H1 (cell line): ENCODE measurements at regions not wholly inside any gene's neighbourhood (a gene's known extent, or its start where the extent isn't known, plus 50 kb on each side); places are given as distances from the start of the nearest gene placed in this dataset.

Experiments used
- CTCF ChIA-PET: fragments of 300-600 bp; sonication (Branson Sonifier 250); formaldehyde crosslinking; loops from one replicate; lab custom pipeline; 2021; ENCODE audit not compliant: partially characterized antibody; lab: Charles Lee
- POLR2A ChIA-PET: fragments of 300-600 bp; sonication (Branson Sonifier 250); formaldehyde crosslinking; loops from one replicate; lab custom pipeline; 2021; ENCODE audit warnings: inconsistent platforms; ENCODE audit not compliant: partially characterized antibody; lab: Charles Lee
- DNase-seq, 2 experiments: peaks; one replicate each; pipeline versions ENCODE4 v3.0.0 to v3.0.0-alpha.2; 2010 to 2022; ENCODE audit warnings: low spot score in 2 of 2, low read depth in 1 of 2, mixed read lengths in 1 of 2
- FAIRE-seq: peaks from 2 replicates; lab custom pipeline; 2011; peaks lifted over from hg19 to GRCh38; lab: Jason Lieb, UNC
- H2AFZ ChIP-seq: 2 replicates; pipeline ENCODE4 v1.8.1; 2012; ENCODE audit warnings: low read length, inconsistent platforms
- H2AK5ac ChIP-seq: 2 replicates; pipeline ENCODE4 v1.6.1; 2013; ENCODE audit warnings: low read depth, low read length
- H2BK120ac ChIP-seq: replicated peaks from 2 replicates; pipeline ENCODE3; 2013; ENCODE audit warnings: low read depth, low read length, inconsistent platforms
- H2BK12ac ChIP-seq: 2 replicates; pipeline ENCODE4 v1.6.1; 2013; ENCODE audit warnings: low read depth, low read length
- H2BK15ac ChIP-seq: 2 replicates; pipeline ENCODE4 v1.6.1; 2013; ENCODE audit warnings: low read length
- H2BK20ac ChIP-seq: 2 replicates; pipeline ENCODE4 v1.6.1; 2013; ENCODE audit warnings: low read length
- H2BK5ac ChIP-seq: 2 replicates; pipeline ENCODE4 v1.6.1; 2013; ENCODE audit warnings: low read depth, low read length
- H3K14ac ChIP-seq: 2 replicates; pipeline ENCODE4 v1.6.1; 2013; ENCODE audit warnings: inconsistent platforms; ENCODE audit not compliant: insufficient read length
- H3K18ac ChIP-seq: 2 replicates; pipeline ENCODE4 v1.6.1; 2013; ENCODE audit warnings: low read length; ENCODE audit errors: extremely low read depth
- H3K23ac ChIP-seq: 2 replicates; pipeline ENCODE4 v1.6.1; 2013; ENCODE audit warnings: inconsistent platforms; ENCODE audit not compliant: insufficient read length
- H3K23me2 ChIP-seq: 2 replicates; pipeline ENCODE4 v1.6.1; 2013; ENCODE audit warnings: low read depth, low read length
- H3K27ac ChIP-seq: 2 replicates; pipeline ENCODE4 v1.6.1; 2011; ENCODE audit warnings: low read depth, low read length, inconsistent platforms
- H3K27me3 ChIP-seq, 4 experiments: replicated peaks in 1 of 4; 1 replicate in 1 of 4; 2 replicates in 3 of 4; pipeline versions ENCODE4 v1.6.1 to v1.8.1; 2011 to 2013; ENCODE audit warnings: low read length in 3 of 4, mild to moderate bottlenecking in 3 of 4, inconsistent platforms in 2 of 4, mixed read lengths in 2 of 4, moderate library complexity in 1 of 4; ENCODE audit not compliant: control insufficient read depth in 3 of 4, insufficient read depth in 3 of 4; ENCODE audit errors: extremely low read depth in 1 of 4
- H3K36me3 ChIP-seq, 4 experiments: 2 replicates each; pipeline versions ENCODE4 v1.6.1 to v1.8.1; 2011 to 2013; ENCODE audit warnings: mild to moderate bottlenecking in 4 of 4, low read length in 3 of 4, moderate library complexity in 2 of 4, control low read depth in 1 of 4, inconsistent platforms in 1 of 4; ENCODE audit not compliant: insufficient read depth in 4 of 4, control insufficient read depth in 2 of 4
- H3K4ac ChIP-seq: replicated peaks from 2 replicates; pipeline ENCODE3; 2013; ENCODE audit warnings: low read length, low read depth, mixed read lengths, inconsistent platforms; ENCODE audit not compliant: insufficient read length
- H3K4me1 ChIP-seq, 4 experiments: replicated peaks in 1 of 4; 1 replicate in 1 of 4; 2 replicates in 3 of 4; pipeline versions ENCODE4 v1.6.1 to v1.8.1; 2011 to 2013; ENCODE audit warnings: low read length in 3 of 4, inconsistent platforms in 2 of 4, mixed read lengths in 1 of 4; ENCODE audit not compliant: insufficient read depth in 4 of 4, control insufficient read depth in 3 of 4
- H3K4me2 ChIP-seq, 2 experiments: 2 replicates each; pipeline versions ENCODE4 v1.6.1 to v1.8.1; 2011 to 2013; ENCODE audit warnings: low read depth in 2 of 2, low read length in 2 of 2, control low read depth in 1 of 2, inconsistent platforms in 1 of 2, mild to moderate bottlenecking in 1 of 2; ENCODE audit not compliant: insufficient read depth in 1 of 2
- H3K4me3 ChIP-seq, 4 experiments: fragments of 200-600, 300-600 bp in 1 of 4; sonication (generic), shearing (Covaris generic), sonication (Bioruptor Twin) in 1 of 4; 2 replicates each; pipeline versions ENCODE4 v1.5.1 to v1.8.1; 2011 to 2016; ENCODE audit warnings: low read length in 4 of 4, low read depth in 3 of 4, control low read depth in 2 of 4, inconsistent platforms in 2 of 4, mild to moderate bottlenecking in 2 of 4, mixed read lengths in 1 of 4, moderate library complexity in 1 of 4; ENCODE audit not compliant: insufficient read depth in 2 of 4; ENCODE audit errors: extremely low read depth in 1 of 4
- H3K56ac ChIP-seq: replicated peaks from 2 replicates; pipeline ENCODE3; 2013; ENCODE audit warnings: low read depth, mild to moderate bottlenecking, mixed read lengths, low read length, inconsistent platforms; ENCODE audit not compliant: insufficient read length
- H3K79me1 ChIP-seq: 2 replicates; pipeline ENCODE4 v1.6.1; 2013; ENCODE audit warnings: low read depth, low read length, control low read depth
- H3K79me2 ChIP-seq, 2 experiments: 2 replicates each; pipeline versions ENCODE4 v1.6.1 to v1.8.1; 2012 to 2013; ENCODE audit warnings: low read length in 2 of 2, mild to moderate bottlenecking in 2 of 2, inconsistent platforms in 1 of 2; ENCODE audit not compliant: insufficient read depth in 2 of 2, control insufficient read depth in 1 of 2
- H3K9ac ChIP-seq, 4 experiments: replicated peaks in 1 of 4; 1 replicate in 1 of 4; 2 replicates in 3 of 4; pipeline versions ENCODE4 v1.6.1 to v1.8.1; 2011 to 2013; ENCODE audit warnings: low read depth in 3 of 4, low read length in 3 of 4, control low read depth in 2 of 4, mild to moderate bottlenecking in 2 of 4, moderate library complexity in 2 of 4, inconsistent platforms in 1 of 4; ENCODE audit errors: extremely low read depth in 1 of 4
- H3K9me3 ChIP-seq, 2 experiments: 2 replicates each; pipeline versions ENCODE4 v1.6.1 to v1.8.1; 2012 to 2013; ENCODE audit warnings: mild to moderate bottlenecking in 2 of 2, moderate library complexity in 2 of 2, control low read depth in 1 of 2, inconsistent platforms in 1 of 2, low read depth in 1 of 2, low read length in 1 of 2, mixed read lengths in 1 of 2; ENCODE audit not compliant: insufficient read depth in 2 of 2
- H4K20me1 ChIP-seq, 2 experiments: replicated peaks in 1 of 2; 2 replicates each; pipeline versions ENCODE3 to v1.8.1; 2011 to 2013; ENCODE audit warnings: inconsistent platforms in 2 of 2, low read length in 2 of 2, mild to moderate bottlenecking in 1 of 2; ENCODE audit not compliant: insufficient read depth in 2 of 2, control insufficient read depth in 1 of 2
- H4K5ac ChIP-seq: 2 replicates; pipeline ENCODE4 v1.6.1; 2013; ENCODE audit warnings: low read length, low read depth, mixed read lengths, inconsistent platforms; ENCODE audit not compliant: insufficient read length
- H4K8ac ChIP-seq: 2 replicates; pipeline ENCODE4 v1.8.0; 2013; ENCODE audit warnings: mild to moderate bottlenecking, moderate library complexity, low read length, inconsistent platforms; ENCODE audit not compliant: insufficient read depth; ENCODE audit errors: extremely low read depth
- H4K91ac ChIP-seq: replicated peaks from 2 replicates; pipeline ENCODE3; 2013; ENCODE audit warnings: low read length, mixed read lengths, inconsistent platforms; ENCODE audit not compliant: insufficient read length
- GTF2F1 ChIP-seq: IDR thresholded peaks from 2 replicates; pipeline ENCODE4 v1.6.1; 2012; ENCODE audit warnings: low read depth, low read length, improper control_type of control experiment, borderline replicate concordance
- WGBS, 2 experiments: shearing (Covaris generic) in 1 of 2; methylation state at CpG; one replicate each; pipeline versions ENCODE4 v1.1.6 to v1.1.7; 2013 to 2015; ENCODE audit warnings: low lambda C conversion rate in 2 of 2, mixed read lengths in 2 of 2, inconsistent platforms in 1 of 2, low coverage in 1 of 2, missing lambda C conversion rate in 1 of 2; ENCODE audit not compliant: insufficient replicate concordance in 2 of 2, insufficient coverage in 1 of 2, insufficient read length in 1 of 2; ENCODE audit errors: extremely low coverage in 1 of 2, missing lambda C conversion rate in 1 of 2; 5-methylcytosine and 5-hydroxymethylcytosine counted together

- no peak overlapping the region for H3K4me3 ChIP-seq
- no peak for FAIRE-seq
- H3K56ac ChIP-seq: no peak overlapping the region
- no peaks in the 10 kb centered on the region for H3K9me3 ChIP-seq
- no peak overlapping the region for H2AK5ac ChIP-seq
- H3K27me3 ChIP-seq: no peaks in the 10 kb centered on the region
- POLR2A ChIA-PET: no interaction called here
- no peak overlapping the region for H2BK5ac ChIP-seq
- H4K20me1 ChIP-seq: no peaks in the 10 kb centered on the region
- H2BK120ac ChIP-seq: no peak overlapping the region
- H3K4me2 ChIP-seq: no peak overlapping the region
- no peak for DNase-seq
- no peaks in the 10 kb centered on the region for H3K79me1 ChIP-seq
- H3K27ac ChIP-seq: no peak overlapping the region
- no peaks in the 10 kb centered on the region for H3K36me3 ChIP-seq
- no peak overlapping the region for H3K14ac ChIP-seq
- no peak overlapping the region for H4K91ac ChIP-seq
- no peak overlapping the region for H2AFZ ChIP-seq
- H2BK15ac ChIP-seq: no peak overlapping the region
- H3K9ac ChIP-seq: no peak overlapping the region
- H3K23ac ChIP-seq: no peak overlapping the region
- CTCF ChIA-PET: interaction anchor here (1.0 kb wide), 2 partner anchors 34 to 269 kb away, joined by 3 read pairs; no protein-coding TSS in a partner anchor
- H3K23me2 ChIP-seq: no peaks in the 10 kb centered on the region
- H3K18ac ChIP-seq: no peak overlapping the region
- H3K79me2 ChIP-seq: no peaks in the 10 kb centered on the region
- H4K5ac ChIP-seq: no peak overlapping the region
- no peak overlapping the region for H4K8ac ChIP-seq
- no peaks in the 10 kb centered on the region for H3K4me1 ChIP-seq
- H2BK12ac ChIP-seq: no peak overlapping the region
- no peak overlapping the region for H2BK20ac ChIP-seq
- 87% methylated on average over 3 of the region's 3 CpGs; no CpG with 5 or more reads in 1 of the 2 experiments for WGBS, 2 experiments
- H3K4ac ChIP-seq: no peak overlapping the region
- no peak for TF ChIP-seq GTF2F1
Measured at GRCh38 chr4:129378364-129378763, 282.4 kb downstream of the C4orf33 start.
